MM.1S (cell line): ENCODE measurements at regions not wholly inside any gene's neighbourhood (a gene's known extent, or its start where the extent isn't known, plus 50 kb on each side); places are given as distances from the start of the nearest gene placed in this dataset.
A peak's percentile ranks its signal among the peaks of the same experiment; 100 is the strongest.

ENCODE experiments used
- DNase-seq: peaks from one replicate; pipeline ENCODE4 v3.0.0-alpha.2; 2015
- H2AFZ ChIP-seq: fragments of 300-600 bp; sonication (generic); 2 replicates; pipeline ENCODE4 v1.6.0; 2016; ENCODE audit warnings: antibody characterized with exemption, low read length
- H3F3A ChIP-seq: fragments of 300-600 bp; sonication (generic); 2 replicates; pipeline ENCODE4 v1.6.1; 2016; ENCODE audit warnings: mild to moderate bottlenecking, antibody characterized with exemption, low read length, moderate library complexity, mixed read lengths; ENCODE audit not compliant: insufficient read depth
- H3K27ac ChIP-seq: fragments of 300-600 bp; sonication (generic); 2 replicates; pipeline ENCODE4 v1.5.1; 2016; ENCODE audit warnings: mild to moderate bottlenecking, low read length
- H3K27me3 ChIP-seq: fragments of 300-600 bp; sonication (generic); replicated peaks from 2 replicates; pipeline ENCODE4 v1.6.0; 2016; ENCODE audit warnings: low read length; ENCODE audit not compliant: insufficient read depth
- H3K36me3 ChIP-seq: fragments of 300-600 bp; sonication (generic); replicated peaks from 2 replicates; pipeline ENCODE4 v1.6.1; 2016; ENCODE audit warnings: mild to moderate bottlenecking, low read length, mixed read lengths; ENCODE audit not compliant: insufficient read depth
- H3K4me1 ChIP-seq: fragments of 300-600 bp; sonication (generic); 2 replicates; pipeline ENCODE4 v1.6.1; 2016; ENCODE audit warnings: low read length, mixed read lengths
- H3K4me2 ChIP-seq: fragments of 300-600 bp; sonication (generic); 2 replicates; pipeline ENCODE4 v1.6.0; 2016; ENCODE audit warnings: low read depth, low read length
- H3K4me3 ChIP-seq: fragments of 300-600 bp; sonication (generic); 2 replicates; pipeline ENCODE4 v1.5.1; 2016; ENCODE audit warnings: low read length, mixed read lengths
- H3K79me2 ChIP-seq: fragments of 300-600 bp; sonication (generic); 2 replicates; pipeline ENCODE4 v1.6.1; 2016; ENCODE audit warnings: mixed run types, low read length, mixed read lengths
- H3K9ac ChIP-seq: fragments of 300-600 bp; sonication (generic); 2 replicates; pipeline ENCODE4 v1.6.1; 2016; ENCODE audit warnings: low read length, mixed read lengths
- H3K9me2 ChIP-seq: fragments of 300-600 bp; sonication (generic); replicated peaks from 2 replicates; pipeline ENCODE4 v1.6.1; 2016; ENCODE audit warnings: mild to moderate bottlenecking, low read length, mixed read lengths; ENCODE audit not compliant: insufficient read depth
- H3K9me3 ChIP-seq: fragments of 300-600 bp; sonication (generic); replicated peaks from 2 replicates; pipeline ENCODE4 v1.6.1; 2016; ENCODE audit warnings: mild to moderate bottlenecking, low read length, mixed read lengths; ENCODE audit not compliant: insufficient read depth
- H4K20me1 ChIP-seq: fragments of 300-600 bp; sonication (generic); 2 replicates; pipeline ENCODE4 v1.6.1; 2016; ENCODE audit warnings: mild to moderate bottlenecking, low read length, moderate library complexity, mixed read lengths; ENCODE audit not compliant: insufficient read depth
- EZH2 ChIP-seq: fragments of 300-600 bp; sonication (generic); optimal IDR thresholded peaks from 2 replicates; pipeline ENCODE3; 2017; ENCODE audit warnings: low read depth, mild to moderate bottlenecking, antibody characterized with exemption, low read length, mixed read lengths
- EZH2phosphoT487 ChIP-seq: fragments of 300-600 bp; sonication (generic); IDR thresholded peaks from 2 replicates; pipeline ENCODE4 v1.6.1; 2018; ENCODE audit warnings: antibody characterized with exemption, low read length
- TF ChIP-seq, protein P1 (sequence below): fragments of 300-600 bp; sonication (generic); IDR thresholded peaks from 2 replicates; pipeline ENCODE4 v1.5.1; 2016; ENCODE audit warnings: antibody characterized with exemption, low read length, mixed read lengths

- DNase-seq: peak; percentile 92
- Histone ChIP-seq H3K36me3 (no peaks in the 10 kb centered on the region), H4K20me1 (no peaks in the 10 kb centered on the region), H3K79me2 (no peaks in the 10 kb centered on the region), H2AFZ (peak overlapping the region; percentile 29; the same call in 1 of the 2 replicates), H3K27me3 (no peaks in the 10 kb centered on the region), H3K9me3 (no peaks in the 10 kb centered on the region), H3K4me3 (peak overlapping the region; percentile 48), H3F3A (peaks cover 24% of the 10 kb centered on the region), H3K27ac (peak overlapping the region; percentile 92), H3K9me2 (no peaks in the 10 kb centered on the region), H3K9ac (peak overlapping the region; percentile 86), H3K4me1 (peaks cover 24% of the 10 kb centered on the region), H3K4me2 (peak overlapping the region; percentile 83)
- TF ChIP-seq EZH2 (no peak), EZH2phosphoT487 (no peak)
- TF ChIP-seq, protein P1, sequence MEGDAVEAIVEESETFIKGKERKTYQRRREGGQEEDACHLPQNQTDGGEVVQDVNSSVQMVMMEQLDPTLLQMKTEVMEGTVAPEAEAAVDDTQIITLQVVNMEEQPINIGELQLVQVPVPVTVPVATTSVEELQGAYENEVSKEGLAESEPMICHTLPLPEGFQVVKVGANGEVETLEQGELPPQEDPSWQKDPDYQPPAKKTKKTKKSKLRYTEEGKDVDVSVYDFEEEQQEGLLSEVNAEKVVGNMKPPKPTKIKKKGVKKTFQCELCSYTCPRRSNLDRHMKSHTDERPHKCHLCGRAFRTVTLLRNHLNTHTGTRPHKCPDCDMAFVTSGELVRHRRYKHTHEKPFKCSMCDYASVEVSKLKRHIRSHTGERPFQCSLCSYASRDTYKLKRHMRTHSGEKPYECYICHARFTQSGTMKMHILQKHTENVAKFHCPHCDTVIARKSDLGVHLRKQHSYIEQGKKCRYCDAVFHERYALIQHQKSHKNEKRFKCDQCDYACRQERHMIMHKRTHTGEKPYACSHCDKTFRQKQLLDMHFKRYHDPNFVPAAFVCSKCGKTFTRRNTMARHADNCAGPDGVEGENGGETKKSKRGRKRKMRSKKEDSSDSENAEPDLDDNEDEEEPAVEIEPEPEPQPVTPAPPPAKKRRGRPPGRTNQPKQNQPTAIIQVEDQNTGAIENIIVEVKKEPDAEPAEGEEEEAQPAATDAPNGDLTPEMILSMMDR: no peak
Measured at GRCh38 chr6:86477500-86478148, 459.7 kb upstream of the HTR1E start.

GRCh38 chr6:86476311-86476710, 461.0 kb upstream of the HTR1E start:
- H3K79me2 ChIP-seq: no peaks in the 10 kb centered on the region
- H3F3A ChIP-seq: peaks cover 24% of the 10 kb centered on the region

DNA sequence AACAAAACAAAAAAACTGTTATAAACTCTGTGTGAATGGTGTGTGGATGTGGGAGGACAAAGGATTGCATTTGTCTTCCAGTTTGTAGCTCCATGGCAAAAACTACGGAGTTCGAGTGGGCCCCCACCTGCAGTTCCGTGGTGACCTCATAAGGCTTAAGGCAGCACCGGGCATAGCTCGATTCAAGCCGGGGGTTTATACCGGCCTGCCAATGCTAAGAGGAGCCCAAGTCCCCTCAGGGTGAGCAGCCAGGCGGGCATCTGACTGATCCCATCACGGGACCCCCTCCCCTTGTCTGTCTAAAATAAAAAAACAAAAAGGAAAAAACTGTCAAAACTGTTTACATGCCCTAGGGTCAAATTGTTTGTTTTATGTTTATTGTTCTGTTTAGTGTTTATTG, 463.2 kb upstream of the HTR1E start:
- H3K79me2 ChIP-seq: no peaks in the 10 kb centered on the region
- H3K27me3 ChIP-seq: no peaks in the 10 kb centered on the region
- no peaks in the 10 kb centered on the region for H3K36me3 ChIP-seq
- H3K4me2 ChIP-seq: no peak overlapping the region
- no peak overlapping the region for H3K4me3 ChIP-seq
- H3K9me2 ChIP-seq: no peaks in the 10 kb centered on the region
- H3K27ac ChIP-seq: no peak overlapping the region
- peaks cover 22% of the 10 kb centered on the region for H3K4me1 ChIP-seq
- TF ChIP-seq EZH2: no peak
- TF ChIP-seq, protein P1: no peak
- H3K9me3 ChIP-seq: no peaks in the 10 kb centered on the region
- no peak for DNase-seq
- no peak overlapping the region for H2AFZ ChIP-seq
- no peak overlapping the region for H3K9ac ChIP-seq
- peaks cover 22% of the 10 kb centered on the region for H3F3A ChIP-seq
- no peaks in the 10 kb centered on the region for H4K20me1 ChIP-seq

More at GRCh38 chr6:86476311-86476710, 461.0 kb upstream of the HTR1E start:
- Histone ChIP-seq H3K9me3 (no peaks in the 10 kb centered on the region), H3K36me3 (no peaks in the 10 kb centered on the region), H3K9me2 (no peaks in the 10 kb centered on the region), H3K4me2 (no peak overlapping the region; the same call in 1 of the 2 replicates), H3K4me3 (no peak overlapping the region), H3K4me1 (peaks cover 24% of the 10 kb centered on the region), H3K27me3 (no peaks in the 10 kb centered on the region), H3K27ac (peak overlapping the region; percentile 92; the same call in 1 of the 2 replicates), H4K20me1 (no peaks in the 10 kb centered on the region), H3K9ac (no peak overlapping the region), H2AFZ (peak overlapping the region; percentile 17; the same call in 1 of the 2 replicates)
- DNase-seq: no peak
- TF ChIP-seq EZH2phosphoT487: no peak
- TF ChIP-seq, protein P1: no peak
- TF ChIP-seq EZH2: no peak
